ENCODE measurements at regions not wholly inside any gene's neighbourhood (a gene's known extent, or its start where the extent isn't known, plus 50 kb on each side); places are given as distances from the start of the nearest gene placed in this dataset.

DNA sequence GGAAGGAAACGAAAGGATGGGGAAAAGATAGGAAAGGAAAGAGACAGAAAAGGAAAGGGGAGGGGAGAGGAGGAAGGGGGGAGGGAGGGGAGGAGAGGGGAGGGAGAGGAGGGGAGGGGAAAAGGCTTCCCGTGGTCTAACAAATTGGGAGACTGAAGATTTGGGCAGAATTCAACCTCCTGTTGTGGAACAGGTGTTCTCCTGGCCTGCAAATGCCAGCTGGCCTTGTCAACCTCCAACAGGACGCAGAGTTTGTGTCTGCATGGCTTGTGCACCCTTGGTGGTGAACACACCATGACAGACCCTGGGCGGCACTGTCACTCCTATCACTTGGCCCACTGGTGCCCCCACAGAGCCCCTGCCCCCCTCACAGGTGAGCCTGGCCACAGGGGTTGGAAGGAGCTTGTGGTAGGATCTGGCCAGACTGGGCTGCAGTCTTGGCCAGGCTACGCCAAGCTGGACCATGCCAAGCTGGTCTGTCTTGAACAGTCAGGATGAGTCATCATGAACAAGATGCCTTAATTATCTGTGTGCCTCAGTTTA, 321.6 kb downstream of the BCL11B start:
- no peak overlapping the region for H3K9ac ChIP-seq (ENCODE audit: low read depth in 2 of 2, low read length in 2 of 2)
- TF ChIP-seq, protein P1, sequence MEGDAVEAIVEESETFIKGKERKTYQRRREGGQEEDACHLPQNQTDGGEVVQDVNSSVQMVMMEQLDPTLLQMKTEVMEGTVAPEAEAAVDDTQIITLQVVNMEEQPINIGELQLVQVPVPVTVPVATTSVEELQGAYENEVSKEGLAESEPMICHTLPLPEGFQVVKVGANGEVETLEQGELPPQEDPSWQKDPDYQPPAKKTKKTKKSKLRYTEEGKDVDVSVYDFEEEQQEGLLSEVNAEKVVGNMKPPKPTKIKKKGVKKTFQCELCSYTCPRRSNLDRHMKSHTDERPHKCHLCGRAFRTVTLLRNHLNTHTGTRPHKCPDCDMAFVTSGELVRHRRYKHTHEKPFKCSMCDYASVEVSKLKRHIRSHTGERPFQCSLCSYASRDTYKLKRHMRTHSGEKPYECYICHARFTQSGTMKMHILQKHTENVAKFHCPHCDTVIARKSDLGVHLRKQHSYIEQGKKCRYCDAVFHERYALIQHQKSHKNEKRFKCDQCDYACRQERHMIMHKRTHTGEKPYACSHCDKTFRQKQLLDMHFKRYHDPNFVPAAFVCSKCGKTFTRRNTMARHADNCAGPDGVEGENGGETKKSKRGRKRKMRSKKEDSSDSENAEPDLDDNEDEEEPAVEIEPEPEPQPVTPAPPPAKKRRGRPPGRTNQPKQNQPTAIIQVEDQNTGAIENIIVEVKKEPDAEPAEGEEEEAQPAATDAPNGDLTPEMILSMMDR (IDR thresholded peaks at IDR 0.05), result no peak
- no peaks in the 10 kb centered on the region for H3K36me3 ChIP-seq
- DNase-seq, result no peak
- H3K27ac ChIP-seq, result no peak overlapping the region
- H3K4me1 ChIP-seq, result no peaks in the 10 kb centered on the region
- no peak overlapping the region for H3K4me3 ChIP-seq
- no peaks in the 10 kb centered on the region for H3K27me3 ChIP-seq
- H3K9me3 ChIP-seq, result no peaks in the 10 kb centered on the region
- intact Hi-C loops (cut with DNase I), result no loop called here

DNA sequence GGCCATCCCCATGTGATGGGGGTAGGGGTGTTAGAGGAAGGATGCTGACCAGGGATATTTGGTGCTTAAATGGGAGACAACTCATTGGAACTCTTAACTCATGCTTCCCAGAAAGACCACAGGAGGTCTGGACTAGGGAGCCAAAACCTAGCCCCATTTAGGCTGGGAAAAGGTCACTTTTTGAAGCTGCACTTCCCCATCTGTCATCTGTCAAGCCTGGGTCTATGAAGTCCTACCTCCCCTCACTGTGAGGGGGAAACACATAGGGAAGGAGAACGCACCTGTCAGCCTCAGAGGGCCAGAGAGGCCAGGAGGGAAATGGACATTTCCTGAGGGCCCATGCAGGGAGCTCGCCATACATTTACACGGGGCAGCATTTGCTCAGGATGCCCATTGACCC, 321.0 kb downstream of the BCL11B start:
- TF ChIP-seq, protein P1 (IDR thresholded peaks at IDR 0.05), result no peak
- no peaks in the 10 kb centered on the region for H3K27me3 ChIP-seq
- no peak for DNase-seq

DNA sequence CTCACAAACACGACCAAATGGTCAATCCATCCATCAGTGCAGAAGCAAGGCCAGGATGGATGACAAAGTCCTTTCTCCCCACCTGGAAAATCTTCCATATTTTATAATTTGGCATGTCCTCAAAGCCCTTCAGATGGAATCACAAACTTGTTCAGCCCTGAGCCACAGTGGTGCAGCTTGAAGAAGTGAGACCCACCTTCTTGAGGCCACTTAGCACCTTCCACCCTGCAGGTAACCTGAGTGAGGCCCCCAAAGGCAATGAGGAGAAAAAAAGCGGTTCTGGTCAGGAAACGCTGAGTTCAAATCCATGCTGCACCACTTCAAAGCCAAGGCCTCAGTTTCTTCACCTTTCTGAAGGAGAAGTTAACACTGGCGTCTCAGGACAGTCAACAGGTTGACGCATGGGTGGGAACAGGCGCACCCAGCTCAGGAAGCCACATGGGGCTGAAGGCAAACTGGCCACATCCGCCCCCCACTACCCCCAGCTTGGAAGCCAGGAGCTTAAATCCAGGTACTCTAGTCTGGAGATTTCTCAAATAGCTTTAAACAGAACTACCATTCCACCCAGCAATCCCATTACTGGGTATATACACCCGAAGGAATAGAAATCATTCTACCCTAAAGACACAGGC, 320.4 kb downstream of the BCL11B start:
- no peaks in the 10 kb centered on the region for H3K9me3 ChIP-seq
- no peak overlapping the region for H3K4me3 ChIP-seq
- H3K27ac ChIP-seq, result no peak overlapping the region
- DNase-seq, result no peak
- H3K9ac ChIP-seq (ENCODE audit: low read depth in 2 of 2, low read length in 2 of 2), result no peak overlapping the region
- intact Hi-C loops (cut with DNase I), result no loop called here
- no peaks in the 10 kb centered on the region for H3K27me3 ChIP-seq
- no peaks in the 10 kb centered on the region for H3K36me3 ChIP-seq
- TF ChIP-seq, protein P1 (IDR thresholded peaks at IDR 0.05), result no peak
- no peaks in the 10 kb centered on the region for H3K4me1 ChIP-seq

More for the DNA sequence above, 321.0 kb downstream of the BCL11B start:
- H3K9ac ChIP-seq (ENCODE audit: low read depth in 2 of 2, low read length in 2 of 2), result no peak overlapping the region
- H3K9me3 ChIP-seq, result no peaks in the 10 kb centered on the region
- no peaks in the 10 kb centered on the region for H3K36me3 ChIP-seq
- H3K4me1 ChIP-seq, result no peaks in the 10 kb centered on the region
- no peak overlapping the region for H3K4me3 ChIP-seq
- no peak overlapping the region for H3K27ac ChIP-seq
- intact Hi-C loops (cut with DNase I), result no loop called here

DNA sequence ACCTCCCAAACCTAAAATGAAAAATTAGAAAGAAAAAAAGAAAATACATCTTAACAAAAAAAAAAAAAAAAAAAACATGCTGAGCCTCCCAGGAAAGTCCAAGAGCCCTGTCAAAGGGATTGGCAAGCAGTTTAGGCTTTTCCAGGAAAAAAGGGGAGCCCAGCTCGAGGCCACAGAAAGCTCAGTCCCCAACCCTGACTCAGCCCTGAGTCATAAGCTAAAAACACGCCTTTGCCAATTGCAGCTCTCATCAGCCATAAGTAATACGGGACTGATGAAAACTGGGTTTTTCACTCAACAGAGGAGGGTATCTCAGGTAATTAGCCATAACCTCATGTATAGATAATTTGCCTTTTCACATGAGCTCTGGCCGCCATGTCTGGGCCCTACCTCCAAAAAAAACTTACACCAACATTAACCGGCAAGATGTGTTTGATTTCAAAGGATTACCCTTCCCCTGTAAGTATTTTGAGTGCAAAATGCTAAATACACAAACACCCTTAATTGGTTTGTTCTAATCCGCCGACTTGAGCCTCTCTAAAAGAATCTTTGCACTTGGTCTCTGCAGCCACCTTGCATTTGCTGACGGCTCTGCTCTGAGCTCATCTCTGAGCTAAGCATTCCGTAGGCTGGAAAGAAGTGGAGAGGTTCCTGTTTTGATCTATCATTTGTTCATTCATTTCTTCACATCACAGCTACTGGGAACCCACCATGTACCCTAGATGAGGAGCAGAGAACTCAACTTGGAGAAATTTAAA, 319.2 kb downstream of the BCL11B start:
- DNase-seq, result no peak
- Histone ChIP-seq H3K9me3 (no peaks in the 10 kb centered on the region), H3K9ac (ENCODE audit: low read depth in 2 of 2, low read length in 2 of 2) (no peak overlapping the region), H3K36me3 (no peaks in the 10 kb centered on the region), H3K27me3 (no peaks in the 10 kb centered on the region), H3K27ac (no peak overlapping the region), H3K4me3 (no peak overlapping the region), H3K4me1 (no peaks in the 10 kb centered on the region)
- intact Hi-C loops (cut with DNase I), result no loop called here
- TF ChIP-seq, protein P1 (IDR thresholded peaks at IDR 0.05), result no peak

DNA sequence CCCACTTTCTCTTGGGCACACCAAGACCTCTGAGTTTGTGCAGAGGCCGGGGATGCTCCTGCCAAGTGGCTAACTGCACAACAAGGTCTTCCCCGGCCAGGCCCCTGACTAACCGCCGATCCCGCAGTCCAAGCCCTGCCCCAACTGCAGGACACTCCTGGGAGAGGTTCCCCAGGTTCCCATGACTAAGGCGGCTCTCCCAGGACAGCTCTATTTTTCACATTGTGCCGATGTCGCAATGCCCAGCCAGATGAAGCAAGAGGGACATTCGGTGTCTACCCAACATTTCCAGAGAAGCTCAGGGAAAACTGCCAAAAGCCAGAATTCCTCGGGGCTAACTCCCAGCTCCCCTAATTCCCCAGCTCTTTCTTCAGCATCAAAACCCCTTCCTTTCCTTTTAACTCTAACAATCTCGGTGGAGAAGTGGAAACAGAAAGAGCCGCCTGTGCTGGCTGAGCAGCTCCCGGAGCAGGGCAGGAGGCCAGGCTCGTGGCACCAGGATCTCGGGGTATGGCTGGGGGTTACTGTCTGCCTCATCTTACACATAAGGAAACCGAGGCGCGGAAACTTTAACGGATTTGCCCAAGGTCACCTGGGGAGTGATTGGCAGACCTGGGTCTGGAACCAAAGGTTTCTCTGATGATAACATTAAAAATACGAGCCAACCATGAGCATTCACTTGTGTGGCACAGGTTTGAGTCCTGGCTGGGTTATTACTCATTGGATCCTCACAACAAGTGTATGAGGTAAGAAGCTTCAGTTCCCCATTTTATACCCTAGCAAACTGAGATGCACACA, 318.2 kb downstream of the BCL11B start:
- no peak overlapping the region for H3K27ac ChIP-seq
- no peak overlapping the region for H3K4me3 ChIP-seq
- no peak overlapping the region for H3K9ac ChIP-seq (ENCODE audit: low read depth in 2 of 2, low read length in 2 of 2)
- no peaks in the 10 kb centered on the region for H3K36me3 ChIP-seq
- H3K4me1 ChIP-seq, result no peaks in the 10 kb centered on the region
- H3K9me3 ChIP-seq, result no peaks in the 10 kb centered on the region
- peak; percentile 44 for DNase-seq
- intact Hi-C loops (cut with DNase I), result no loop called here
- no peaks in the 10 kb centered on the region for H3K27me3 ChIP-seq
- TF ChIP-seq, protein P1 (IDR thresholded peaks at IDR 0.05), result no peak

Data from colonic mucosa (tissue), 4 donors.